RWPE2 (cell line): ENCODE measurements at regions not wholly inside any gene's neighbourhood (a gene's known extent, or its start where the extent isn't known, plus 50 kb on each side); places are given as distances from the start of the nearest gene placed in this dataset.

Source experiments
- ATAC-seq: fragments of 200-7000 bp; cut with Tn5 transposase; 3 replicates; pipeline ENCODE4 v1.9.1; 2021; ENCODE audit warnings: low read depth
- DNase-seq: peaks from one replicate; pipeline ENCODE4 v3.0.0-alpha.2; 2020; ENCODE audit warnings: low spot score
- H3K27ac ChIP-seq: fragments of 450-650 bp; 2 replicates; pipeline ENCODE4 v1.5.1; 2017; ENCODE audit warnings: mild to moderate bottlenecking; ENCODE audit not compliant: poor library complexity, severe bottlenecking
- H3K27me3 ChIP-seq: fragments of 250-450 bp; sonication (Bioruptor Pico); 2 replicates; pipeline ENCODE4 v1.5.1; 2021; ENCODE audit warnings: mild to moderate bottlenecking, moderate library complexity; ENCODE audit not compliant: insufficient read depth, poor library complexity, severe bottlenecking
- H3K36me3 ChIP-seq: fragments of 250-450 bp; sonication (Bioruptor Pico); 2 replicates; pipeline ENCODE4 v1.5.1; 2020; ENCODE audit warnings: low read depth, mild to moderate bottlenecking, moderate library complexity
- H3K4me1 ChIP-seq: fragments of 250-450 bp; sonication (Bioruptor Pico); 2 replicates; pipeline ENCODE4 v1.5.1; 2021; ENCODE audit warnings: mild to moderate bottlenecking, moderate library complexity; ENCODE audit not compliant: insufficient read depth, poor library complexity, severe bottlenecking
- H3K4me3 ChIP-seq: fragments of 250-450 bp; sonication (Bioruptor Pico); 2 replicates; pipeline ENCODE4 v1.5.1; 2021; ENCODE audit warnings: mild to moderate bottlenecking, moderate library complexity; ENCODE audit not compliant: severe bottlenecking
- H3K9me3 ChIP-seq: fragments of 250-450 bp; sonication (Bioruptor Pico); 2 replicates; pipeline ENCODE4 v1.5.1; 2021; ENCODE audit warnings: mild to moderate bottlenecking, moderate library complexity; ENCODE audit not compliant: severe bottlenecking
- TF ChIP-seq, protein P1 (sequence below): fragments of 450-650 bp; IDR thresholded peaks from one replicate; pipeline ENCODE4 v1.5.1; 2017; ENCODE audit warnings: mild to moderate bottlenecking, moderate library complexity; ENCODE audit not compliant: poor library complexity, severe bottlenecking

DNA sequence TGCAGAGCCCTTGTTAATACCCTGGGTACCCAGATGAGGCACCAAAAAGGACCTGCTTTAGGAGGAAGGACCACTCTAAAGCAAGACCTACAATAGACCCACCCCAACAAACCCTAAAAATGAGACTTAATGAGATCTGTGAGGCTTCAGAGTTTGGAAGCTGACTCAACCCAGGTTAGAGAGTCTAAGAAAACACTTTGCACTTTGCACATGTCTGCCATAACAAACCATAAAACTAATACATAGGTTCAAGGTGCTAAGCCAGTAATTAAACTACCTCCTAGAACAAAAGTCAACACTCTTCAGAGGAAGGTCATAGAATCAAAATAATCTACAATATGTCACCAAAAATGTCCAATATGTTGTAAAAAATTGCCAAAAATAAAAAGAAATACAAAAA lies 124.7 kb upstream of the C1orf21 start:
- Histone ChIP-seq H3K27ac (no peak overlapping the region), H3K36me3 (no peaks in the 10 kb centered on the region), H3K9me3 (no peaks in the 10 kb centered on the region), H3K4me3 (no peak overlapping the region), H3K4me1 (no peaks in the 10 kb centered on the region), H3K27me3 (no peaks in the 10 kb centered on the region)
- ATAC-seq: no peak
- TF ChIP-seq, protein P1, sequence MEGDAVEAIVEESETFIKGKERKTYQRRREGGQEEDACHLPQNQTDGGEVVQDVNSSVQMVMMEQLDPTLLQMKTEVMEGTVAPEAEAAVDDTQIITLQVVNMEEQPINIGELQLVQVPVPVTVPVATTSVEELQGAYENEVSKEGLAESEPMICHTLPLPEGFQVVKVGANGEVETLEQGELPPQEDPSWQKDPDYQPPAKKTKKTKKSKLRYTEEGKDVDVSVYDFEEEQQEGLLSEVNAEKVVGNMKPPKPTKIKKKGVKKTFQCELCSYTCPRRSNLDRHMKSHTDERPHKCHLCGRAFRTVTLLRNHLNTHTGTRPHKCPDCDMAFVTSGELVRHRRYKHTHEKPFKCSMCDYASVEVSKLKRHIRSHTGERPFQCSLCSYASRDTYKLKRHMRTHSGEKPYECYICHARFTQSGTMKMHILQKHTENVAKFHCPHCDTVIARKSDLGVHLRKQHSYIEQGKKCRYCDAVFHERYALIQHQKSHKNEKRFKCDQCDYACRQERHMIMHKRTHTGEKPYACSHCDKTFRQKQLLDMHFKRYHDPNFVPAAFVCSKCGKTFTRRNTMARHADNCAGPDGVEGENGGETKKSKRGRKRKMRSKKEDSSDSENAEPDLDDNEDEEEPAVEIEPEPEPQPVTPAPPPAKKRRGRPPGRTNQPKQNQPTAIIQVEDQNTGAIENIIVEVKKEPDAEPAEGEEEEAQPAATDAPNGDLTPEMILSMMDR: no peak
- DNase-seq: no peak

DNA sequence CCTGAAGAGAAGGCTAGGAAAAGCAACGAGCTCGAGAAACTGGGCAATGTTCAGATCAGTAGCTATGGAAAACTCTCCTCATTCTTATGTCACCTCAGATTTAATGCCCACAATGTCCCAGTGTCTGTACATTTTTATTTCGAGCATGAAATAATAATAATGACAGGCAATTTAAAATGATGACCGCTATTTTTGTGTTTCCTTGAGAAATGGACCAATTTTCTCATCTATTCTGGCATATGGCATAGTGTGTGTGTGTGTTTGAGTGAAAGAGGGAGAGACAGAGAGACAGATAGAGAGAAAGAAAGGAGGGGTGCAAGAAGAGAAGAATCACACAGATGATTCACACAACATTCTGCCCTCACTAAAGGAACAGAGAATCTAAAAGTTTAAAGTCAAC lies 119.1 kb upstream of the C1orf21 start:
- ATAC-seq: no peak
- Histone ChIP-seq H3K9me3 (no peaks in the 10 kb centered on the region), H3K27ac (no peak overlapping the region), H3K4me3 (no peak overlapping the region), H3K27me3 (no peaks in the 10 kb centered on the region), H3K36me3 (no peaks in the 10 kb centered on the region), H3K4me1 (no peaks in the 10 kb centered on the region)
- TF ChIP-seq, protein P1: no peak
- no peak for DNase-seq

DNA sequence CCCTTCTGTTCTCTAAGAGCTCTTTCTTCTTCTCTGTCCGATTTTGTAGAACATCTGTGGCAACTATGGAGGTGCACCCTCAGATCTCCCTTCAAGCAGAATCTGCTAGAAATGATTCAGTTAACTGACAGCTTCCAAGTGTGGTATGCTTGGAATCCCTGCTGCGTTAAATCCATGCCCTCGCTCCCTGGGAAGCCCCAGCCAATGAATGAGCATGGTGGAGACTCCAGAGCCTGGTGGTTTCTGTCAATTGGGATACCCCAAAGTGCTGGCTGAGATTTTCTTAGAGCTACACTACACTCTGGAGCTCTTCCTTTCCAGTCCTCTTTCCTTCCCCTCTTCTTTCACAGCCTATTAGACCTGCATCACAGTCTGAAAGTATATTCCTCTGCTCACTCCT lies 116.3 kb upstream of the C1orf21 start:
- Histone ChIP-seq H3K36me3 (no peaks in the 10 kb centered on the region), H3K27me3 (no peaks in the 10 kb centered on the region), H3K9me3 (no peaks in the 10 kb centered on the region), H3K4me1 (no peaks in the 10 kb centered on the region), H3K4me3 (no peak overlapping the region), H3K27ac (no peak overlapping the region)
- no peak for DNase-seq
- ATAC-seq: no peak
- TF ChIP-seq, protein P1: no peak

DNA sequence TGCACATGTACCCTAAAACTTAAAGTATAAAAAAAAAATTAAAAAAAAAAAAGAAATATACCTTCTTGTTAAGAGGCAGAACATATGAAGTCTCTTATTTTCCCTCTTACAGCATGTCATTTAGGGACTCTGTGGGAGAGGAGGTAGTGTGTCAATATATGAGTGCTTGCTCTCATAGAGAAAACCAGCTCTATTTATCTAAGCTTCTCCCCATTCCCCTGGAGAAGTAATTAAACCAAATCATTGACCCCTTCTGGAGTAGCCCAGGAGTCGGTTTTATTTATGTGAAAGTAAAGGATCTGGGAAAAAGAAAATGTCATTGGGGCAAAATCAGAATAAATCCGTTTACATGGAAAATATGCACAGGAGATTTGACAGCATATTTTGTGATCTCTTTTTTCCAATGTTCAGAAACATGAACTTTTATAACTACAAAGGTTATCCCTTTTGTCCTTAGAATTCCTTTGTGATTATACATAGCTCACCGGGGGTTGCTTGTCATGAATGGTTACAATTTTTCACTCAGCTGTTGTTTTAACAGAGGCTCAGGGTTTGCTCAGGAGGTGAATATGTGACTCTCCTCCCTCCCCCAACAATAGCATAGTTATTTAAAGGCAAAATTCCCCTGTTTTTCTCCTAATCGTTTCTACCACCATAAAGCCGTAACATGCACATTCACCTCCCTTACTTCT lies 114.5 kb upstream of the C1orf21 start:
- Histone ChIP-seq H3K9me3 (no peaks in the 10 kb centered on the region), H3K27ac (no peak overlapping the region), H3K36me3 (no peaks in the 10 kb centered on the region), H3K27me3 (no peaks in the 10 kb centered on the region), H3K4me3 (no peak overlapping the region), H3K4me1 (no peaks in the 10 kb centered on the region)
- DNase-seq (no peak), ATAC-seq (no peak)
- TF ChIP-seq, protein P1: no peak

GRCh38 chr1:184276416-184276815 lies 110.4 kb upstream of the C1orf21 start:
- DNase-seq (no peak), ATAC-seq (no peak)
- Histone ChIP-seq H3K4me1 (no peaks in the 10 kb centered on the region), H3K9me3 (no peaks in the 10 kb centered on the region), H3K4me3 (no peak overlapping the region), H3K27ac (no peak overlapping the region), H3K27me3 (no peaks in the 10 kb centered on the region), H3K36me3 (no peaks in the 10 kb centered on the region)
- TF ChIP-seq, protein P1: no peak
